ENCODE measurements at regions not wholly inside any gene's neighbourhood (a gene's known extent, or its start where the extent isn't known, plus 50 kb on each side); places are given as distances from the start of the nearest gene placed in this dataset.

GRCh38 chr5:68377733-68378132 lies 162.2 kb downstream of the PIK3R1 start:
- no peak overlapping the region for H3K4me3 ChIP-seq (ENCODE audit: low read depth, low read length)
- no peak for TF ChIP-seq CTCF (IDR thresholded peaks at IDR 0.05; ENCODE audit: insufficient read depth, low read length)
- DNase-seq (ENCODE audit: low read depth): no peak

GRCh38 chr5:68378204-68378820 lies 162.8 kb downstream of the PIK3R1 start:
- DNase-seq (ENCODE audit: low read depth): no peak

GRCh38 chr5:68379275-68380036 lies 163.9 kb downstream of the PIK3R1 start:
- TF ChIP-seq CTCF (IDR thresholded peaks at IDR 0.05; ENCODE audit: insufficient read depth, low read length): no peak
- H3K4me3 ChIP-seq (ENCODE audit: low read depth, low read length): no peak overlapping the region
- peak; percentile 76 for DNase-seq (ENCODE audit: low read depth)

More at GRCh38 chr5:68378204-68378820, 162.8 kb downstream of the PIK3R1 start:
- no peak overlapping the region for H3K4me3 ChIP-seq (ENCODE audit: low read depth, low read length)
- no peak for TF ChIP-seq CTCF (IDR thresholded peaks at IDR 0.05; ENCODE audit: insufficient read depth, low read length)

DNA sequence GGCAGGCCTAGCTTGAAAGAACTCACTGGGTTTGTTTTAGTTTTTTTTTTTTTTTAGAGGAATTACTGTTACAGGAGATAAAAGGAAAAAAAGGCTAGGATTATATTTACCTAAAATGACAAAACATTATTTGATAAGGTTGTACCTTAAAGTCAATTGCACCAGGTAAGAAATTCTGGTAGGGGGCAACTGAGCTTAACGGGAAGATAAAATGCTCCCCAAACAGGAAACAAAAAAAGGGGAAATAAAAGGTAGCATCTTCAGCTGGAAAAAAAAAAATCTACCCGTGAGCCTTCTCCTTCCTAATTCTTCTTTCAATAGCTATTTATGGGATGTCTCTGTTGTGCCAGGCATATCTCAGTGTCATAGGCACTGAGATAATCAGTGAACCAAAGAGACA lies 164.5 kb downstream of the PIK3R1 start:
- no peak overlapping the region for H3K4me3 ChIP-seq (ENCODE audit: low read depth, low read length)
- TF ChIP-seq CTCF (IDR thresholded peaks at IDR 0.05; ENCODE audit: insufficient read depth, low read length): no peak
- DNase-seq (ENCODE audit: low read depth): no peak

DNA sequence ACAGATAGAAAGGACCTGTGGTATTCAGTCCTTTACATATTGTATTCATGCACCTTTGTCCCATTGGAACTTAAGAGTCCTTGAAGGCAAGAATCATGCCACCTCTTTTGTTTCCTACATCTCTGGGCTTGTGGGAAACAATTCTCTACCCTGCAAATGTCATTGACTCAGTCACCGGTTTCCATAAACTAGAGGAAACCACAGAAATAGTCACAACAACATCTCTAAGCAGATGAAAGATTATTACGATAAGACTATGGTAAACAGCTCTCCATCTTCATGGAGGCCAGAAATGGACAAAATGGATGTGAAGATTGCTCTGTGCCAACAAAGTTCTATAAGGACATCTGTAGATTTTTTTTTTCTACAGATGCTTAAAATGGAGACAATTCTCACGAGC lies 165.5 kb downstream of the PIK3R1 start:
- no peak overlapping the region for H3K4me3 ChIP-seq (ENCODE audit: low read depth, low read length)
- DNase-seq (ENCODE audit: low read depth): no peak
- no peak for TF ChIP-seq CTCF (IDR thresholded peaks at IDR 0.05; ENCODE audit: insufficient read depth, low read length)

DNA sequence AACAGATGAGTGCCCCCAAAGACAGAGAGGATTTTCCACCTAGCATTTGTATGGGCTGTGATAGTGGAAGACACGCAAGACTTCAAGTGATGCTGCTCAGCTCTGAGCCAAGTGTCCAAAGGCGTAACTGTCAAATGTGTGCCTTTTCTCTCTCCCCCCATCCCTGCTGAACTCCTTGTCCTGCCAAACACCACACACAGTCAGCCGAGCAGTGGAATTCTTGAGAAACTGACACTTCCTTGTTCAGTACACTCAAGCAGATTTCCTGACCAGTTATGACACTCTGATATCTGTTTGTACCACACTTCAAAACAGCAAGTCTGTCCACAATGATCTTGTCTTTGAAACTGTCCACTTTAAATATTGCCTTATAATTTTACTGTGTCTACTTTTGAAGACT lies 166.4 kb downstream of the PIK3R1 start:
- TF ChIP-seq CTCF (IDR thresholded peaks at IDR 0.05; ENCODE audit: insufficient read depth, low read length): no peak
- no peak for DNase-seq (ENCODE audit: low read depth)
- H3K4me3 ChIP-seq (ENCODE audit: low read depth, low read length): no peak overlapping the region

Data from fibroblast of the aortic adventitia (primary cell).